Stimulated activated naive B cell treated with anti-CD40 and anti-IgM and Interleukin-4, amounts not matched to agents 10 μg/mL and 1 μg/mL and 100 μg/mL, for 72 hours (primary cell): ENCODE measurements at regions not wholly inside any gene's neighbourhood (a gene's known extent, or its start where the extent isn't known, plus 50 kb on each side); places are given as distances from the start of the nearest gene placed in this dataset.

ENCODE experiments used
- ATAC-seq, 2 donors: fragments of 150-1000 bp; cut with Tn5 transposase; replicated peaks; 2 replicates each; pipeline ENCODE4 v1.10.0; 2021; ENCODE audit warnings: moderate library complexity in 1 of 2
- DNase-seq: peaks from one replicate; pipeline ENCODE4 v3.0.0; 2021
- H3K27ac Mint-ChIP-seq: one replicate; pipeline ENCODE4 v1.8.0; 2022; ENCODE audit warnings: mild to moderate bottlenecking, mixed read lengths
- H3K27me3 Mint-ChIP-seq, 2 donors: one replicate each; pipeline ENCODE4 v1.8.0; 2022; ENCODE audit warnings: mixed read lengths in 2 of 2
- H3K36me3 Mint-ChIP-seq, 2 donors: one replicate each; pipeline ENCODE4 v1.8.0; 2022; ENCODE audit warnings: mixed read lengths in 2 of 2, mild to moderate bottlenecking in 1 of 2
- H3K4me1 Mint-ChIP-seq, 2 donors: one replicate each; pipeline ENCODE4 v1.8.0; 2022; ENCODE audit warnings: mixed read lengths in 2 of 2, mild to moderate bottlenecking in 1 of 2
- H3K4me3 Mint-ChIP-seq, 2 donors: one replicate each; pipeline ENCODE4 v1.8.0; 2022; ENCODE audit warnings: mild to moderate bottlenecking in 2 of 2, mixed read lengths in 2 of 2, moderate library complexity in 1 of 2
- H3K9me3 Mint-ChIP-seq, 2 donors: one replicate each; pipeline ENCODE4 v1.8.0; 2022; ENCODE audit warnings: mixed read lengths in 2 of 2, mild to moderate bottlenecking in 1 of 2

GRCh38 chr21:39048064-39048463 is 135.2 kb downstream of the PSMG1 start:
- Mint-ChIP-seq H3K4me3 (no peak overlapping the region), H3K27ac (no peak overlapping the region), H3K36me3 (no peaks in the 10 kb centered on the region), H3K9me3 (no peaks in the 10 kb centered on the region), H3K4me1 (no peaks in the 10 kb centered on the region), H3K27me3 (peaks cover 0 to 4% of the 10 kb centered on the region in 2 donors)
- ATAC-seq (no peak), DNase-seq (no peak)

DNA sequence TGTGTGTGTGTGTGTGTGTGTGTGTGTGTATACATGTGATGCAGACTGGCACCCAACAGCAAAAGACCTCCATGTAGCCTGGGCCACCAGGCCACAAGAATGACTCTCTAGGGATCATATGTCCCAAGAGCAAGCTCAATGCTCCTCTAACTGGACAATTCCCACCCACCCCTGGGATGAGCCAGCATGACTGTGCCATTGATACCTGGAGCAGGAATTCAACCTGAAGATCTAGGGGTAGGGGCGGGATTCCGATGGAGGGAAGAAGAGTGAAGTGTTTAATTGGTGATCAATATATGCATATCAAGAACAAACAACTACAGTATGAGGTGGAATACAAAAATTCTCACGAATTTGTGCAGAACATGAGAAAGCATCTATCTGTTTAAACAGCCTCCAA is 136.2 kb downstream of the PSMG1 start:
- Mint-ChIP-seq H3K4me1 (no peaks in the 10 kb centered on the region), H3K27me3 (peaks cover 0 to 4% of the 10 kb centered on the region in 2 donors), H3K9me3 (no peaks in the 10 kb centered on the region), H3K36me3 (no peaks in the 10 kb centered on the region), H3K4me3 (no peak overlapping the region), H3K27ac (no peak overlapping the region)
- no peak for DNase-seq
- ATAC-seq: no peak

GRCh38 chr21:39046236-39046916 is 136.9 kb downstream of the PSMG1 start:
- Mint-ChIP-seq H3K27ac (no peak overlapping the region), H3K4me3 (no peak overlapping the region), H3K9me3 (no peaks in the 10 kb centered on the region), H3K27me3 (peaks cover 0 to 4% of the 10 kb centered on the region in 2 donors), H3K4me1 (no peaks in the 10 kb centered on the region), H3K36me3 (no peaks in the 10 kb centered on the region)
- DNase-seq: no peak
- ATAC-seq: no peak

- Mint-ChIP-seq H3K27me3 (peaks cover 0 to 6% of the 10 kb centered on the region in 2 donors), H3K27ac (no peak overlapping the region), H3K36me3 (no peaks in the 10 kb centered on the region), H3K9me3 (no peaks in the 10 kb centered on the region), H3K4me1 (peaks cover 2 to 6% of the 10 kb centered on the region in 2 donors), H3K4me3 (no peak overlapping the region)
- DNase-seq (no peak), ATAC-seq (no peak)
Observed at GRCh38 chr21:39041816-39042215, 141.4 kb downstream of the PSMG1 start.

DNA sequence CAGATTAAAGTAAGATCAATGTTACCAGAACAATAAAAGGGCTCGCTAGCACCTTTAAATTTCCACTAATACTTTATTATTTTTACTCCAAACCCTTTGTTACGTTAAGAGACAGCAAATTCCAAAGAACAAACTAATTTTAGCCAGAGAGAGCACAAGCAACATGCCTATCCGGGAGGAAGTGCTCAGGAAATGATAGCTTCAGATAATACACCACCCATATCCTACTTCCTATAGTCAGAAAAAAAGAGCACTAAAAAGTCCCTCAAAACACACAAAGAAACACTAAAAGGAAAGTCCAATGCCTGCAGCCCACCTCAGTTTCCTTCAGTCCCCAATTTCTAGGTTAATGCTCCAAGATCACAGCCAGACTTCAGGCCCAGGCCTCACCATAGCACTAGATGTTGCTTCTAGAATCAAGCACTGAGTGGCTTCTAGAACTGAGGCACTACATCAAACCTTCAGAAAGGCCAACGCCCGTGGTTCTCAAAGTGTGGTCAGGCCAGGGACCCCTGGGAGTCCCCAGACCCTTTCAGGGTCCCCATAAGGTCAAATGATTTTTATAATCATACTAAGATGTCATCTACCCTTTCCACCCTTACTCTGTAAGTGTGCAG is 142.6 kb downstream of the PSMG1 start:
- Mint-ChIP-seq H3K4me1 (peaks cover 2 to 6% of the 10 kb centered on the region in 2 donors), H3K4me3 (no peak overlapping the region), H3K27ac (no peak overlapping the region), H3K9me3 (no peaks in the 10 kb centered on the region), H3K36me3 (no peaks in the 10 kb centered on the region), H3K27me3 (peaks cover 4 to 11% of the 10 kb centered on the region in 2 donors)
- DNase-seq: no peak
- no peak for ATAC-seq

GRCh38 chr21:39037807-39038405 is 145.3 kb downstream of the PSMG1 start:
- H3K4me3 Mint-ChIP-seq: no peak overlapping the region
- H3K27ac Mint-ChIP-seq: no peak overlapping the region
- peaks cover 8 to 19% of the 10 kb centered on the region in 2 donors for H3K27me3 Mint-ChIP-seq
- ATAC-seq (peak in 1 of 2 donors; percentile 31), DNase-seq (no peak)
- no peaks in the 10 kb centered on the region for H3K36me3 Mint-ChIP-seq
- H3K4me1 Mint-ChIP-seq: peaks cover 2 to 6% of the 10 kb centered on the region in 2 donors
- no peaks in the 10 kb centered on the region for H3K9me3 Mint-ChIP-seq

DNA sequence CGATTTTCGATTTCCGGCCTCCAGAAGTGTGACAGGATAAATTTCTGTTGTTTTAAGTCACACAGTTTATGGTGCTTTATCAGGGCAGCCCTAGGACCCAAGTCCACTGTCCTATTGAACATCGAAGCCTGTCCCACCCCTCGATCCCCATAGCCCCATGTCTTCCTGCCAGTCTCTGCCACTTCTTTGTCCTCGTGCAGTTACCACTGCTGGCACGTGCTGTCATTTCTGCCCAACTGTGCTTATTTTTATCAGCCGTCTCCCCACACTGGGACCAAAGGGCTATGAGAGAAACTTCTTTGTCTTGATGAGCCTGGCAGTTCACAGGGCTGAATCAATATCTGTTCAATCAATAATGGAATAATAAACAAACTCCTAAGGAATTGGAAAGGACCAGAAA is 146.7 kb downstream of the PSMG1 start:
- Mint-ChIP-seq H3K9me3 (no peaks in the 10 kb centered on the region), H3K27ac (no peak overlapping the region), H3K27me3 (peaks cover 8 to 22% of the 10 kb centered on the region in 2 donors), H3K36me3 (no peaks in the 10 kb centered on the region), H3K4me3 (no peak overlapping the region), H3K4me1 (peaks cover 2 to 6% of the 10 kb centered on the region in 2 donors)
- DNase-seq (no peak), ATAC-seq (no peak)

DNA sequence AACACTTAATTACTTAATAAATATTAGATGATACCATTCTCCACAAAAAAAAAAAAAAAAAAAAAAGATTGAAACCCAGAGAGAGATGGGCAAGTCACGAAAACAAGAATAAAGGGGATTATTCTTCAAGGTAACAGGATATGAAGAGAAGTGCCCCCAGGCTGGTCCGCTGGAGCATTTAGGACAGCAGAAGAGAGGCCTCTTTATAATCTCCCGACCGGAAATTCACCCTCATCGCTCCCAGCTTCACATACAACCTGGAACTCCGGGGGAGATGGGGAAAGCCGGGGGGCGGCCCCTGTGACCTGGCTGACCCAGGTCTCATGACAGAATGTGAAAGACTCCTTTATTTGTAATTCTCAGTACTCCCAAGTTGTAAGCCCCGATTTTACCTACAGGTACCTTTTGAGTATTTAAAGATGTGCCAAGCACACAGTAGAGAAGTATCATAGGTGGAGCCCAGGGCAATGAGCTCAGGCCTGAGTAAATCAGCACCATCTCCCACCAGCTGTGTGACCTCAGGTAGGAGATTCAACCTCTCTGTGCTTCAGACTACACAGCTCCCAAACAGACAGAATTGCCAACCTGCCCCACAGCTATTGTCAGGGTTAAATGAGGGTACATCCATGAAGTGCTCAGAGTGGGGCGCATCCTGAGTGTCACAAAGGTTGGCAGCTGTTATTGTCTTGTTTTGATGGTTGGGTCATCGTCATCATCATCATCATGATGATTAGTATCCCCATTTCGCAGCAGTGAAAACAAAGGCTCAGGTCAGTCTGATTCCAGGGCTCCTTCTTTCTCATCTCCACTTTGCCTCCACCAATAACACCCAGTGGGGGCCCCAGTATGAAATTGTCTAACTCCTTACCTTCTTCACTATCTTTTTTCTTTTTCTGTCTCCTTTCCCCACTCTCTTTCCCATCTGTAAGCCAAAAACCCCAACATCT is 148.4 kb downstream of the PSMG1 start:
- no peak overlapping the region for H3K27ac Mint-ChIP-seq
- no peaks in the 10 kb centered on the region for H3K36me3 Mint-ChIP-seq
- no peaks in the 10 kb centered on the region for H3K9me3 Mint-ChIP-seq
- H3K27me3 Mint-ChIP-seq: peaks cover 8 to 29% of the 10 kb centered on the region in 2 donors
- ATAC-seq (no peak), DNase-seq (no peak)
- H3K4me3 Mint-ChIP-seq: no peak overlapping the region
- no peaks in the 10 kb centered on the region for H3K4me1 Mint-ChIP-seq

- Mint-ChIP-seq H3K4me1 (no peaks in the 10 kb centered on the region), H3K9me3 (no peaks in the 10 kb centered on the region), H3K27ac (no peak overlapping the region), H3K36me3 (no peaks in the 10 kb centered on the region), H3K4me3 (no peak overlapping the region), H3K27me3 (peaks cover 8 to 26% of the 10 kb centered on the region in 2 donors)
- no peak for DNase-seq
- ATAC-seq: no peak
Observed at GRCh38 chr21:39033878-39034589, 149.2 kb downstream of the PSMG1 start.

GRCh38 chr21:39029900-39030884 is 153.1 kb downstream of the PSMG1 start:
- no peak overlapping the region for H3K27ac Mint-ChIP-seq
- ATAC-seq (no peak), DNase-seq (no peak)
- H3K27me3 Mint-ChIP-seq: peaks cover 10 to 13% of the 10 kb centered on the region in 2 donors
- H3K9me3 Mint-ChIP-seq: peaks cover 6 to 15% of the 10 kb centered on the region in 2 donors
- H3K4me3 Mint-ChIP-seq: no peak overlapping the region
- H3K4me1 Mint-ChIP-seq: no peaks in the 10 kb centered on the region
- no peaks in the 10 kb centered on the region for H3K36me3 Mint-ChIP-seq

DNA sequence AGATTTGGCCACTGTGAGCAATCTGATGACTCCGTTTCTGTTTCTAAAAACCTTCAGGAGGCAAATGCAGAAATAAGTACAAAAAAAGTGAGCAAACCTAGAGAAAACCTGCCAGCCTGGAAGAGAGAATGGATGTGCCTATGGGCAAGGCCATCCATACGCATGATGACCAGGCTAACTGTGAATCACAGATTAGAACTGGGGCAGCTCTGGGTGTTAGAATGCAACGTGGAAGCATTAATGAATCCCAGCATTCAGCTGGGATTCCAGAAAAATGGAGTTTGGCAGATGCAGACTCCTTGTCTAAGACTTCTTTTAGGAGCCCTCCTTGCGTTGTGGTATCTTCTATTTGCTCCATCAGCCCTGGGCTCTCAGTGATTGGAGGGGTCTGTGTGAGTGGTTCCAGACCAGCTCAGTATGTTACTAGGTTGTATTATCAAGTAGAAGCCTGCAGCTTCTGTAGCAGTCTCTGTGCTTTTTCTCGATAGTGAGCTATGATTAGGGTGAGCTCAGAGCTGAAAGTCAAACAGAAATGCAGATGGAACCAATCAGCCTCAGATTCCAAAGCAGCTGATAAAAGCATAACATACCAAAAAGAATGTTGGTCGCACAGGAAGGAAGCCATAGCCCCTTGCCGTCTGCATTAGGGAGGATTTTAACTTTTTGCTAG is 154.0 kb downstream of the PSMG1 start:
- H3K27me3 Mint-ChIP-seq: peaks cover 10 to 13% of the 10 kb centered on the region in 2 donors
- DNase-seq (no peak), ATAC-seq (no peak)
- H3K9me3 Mint-ChIP-seq: peaks cover 6 to 15% of the 10 kb centered on the region in 2 donors
- H3K4me3 Mint-ChIP-seq: no peak overlapping the region
- H3K4me1 Mint-ChIP-seq: no peaks in the 10 kb centered on the region
- no peak overlapping the region for H3K27ac Mint-ChIP-seq
- H3K36me3 Mint-ChIP-seq: no peaks in the 10 kb centered on the region

DNA sequence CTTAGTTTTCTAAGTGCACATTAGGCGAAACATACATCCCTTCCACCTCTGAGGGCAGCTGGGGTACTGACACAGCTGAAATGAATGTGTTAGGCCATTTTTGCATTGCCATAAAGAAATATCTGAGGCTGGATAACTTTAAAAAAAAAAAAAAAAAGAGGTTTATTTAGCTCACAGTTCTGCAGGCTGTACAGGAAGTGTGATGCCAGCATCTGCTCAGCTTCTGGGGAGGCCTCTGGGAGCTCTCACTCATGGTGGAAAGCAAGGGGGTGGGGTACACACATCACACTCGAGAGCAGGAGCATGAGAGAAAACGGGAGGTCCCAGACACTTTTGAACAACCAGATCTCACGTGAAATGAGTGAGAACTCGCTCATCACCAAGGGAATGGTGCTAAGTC is 158.1 kb downstream of the PSMG1 start:
- peaks cover 20 to 32% of the 10 kb centered on the region in 2 donors for H3K27me3 Mint-ChIP-seq

More for the DNA sequence above, 158.1 kb downstream of the PSMG1 start:
- Mint-ChIP-seq H3K36me3 (no peaks in the 10 kb centered on the region), H3K4me1 (no peaks in the 10 kb centered on the region), H3K27ac (no peak overlapping the region), H3K9me3 (peaks cover 6 to 15% of the 10 kb centered on the region in 2 donors), H3K4me3 (no peak overlapping the region)
- ATAC-seq (no peak), DNase-seq (no peak)
